ENCODE measurements at regions not wholly inside any gene's neighbourhood (a gene's known extent, or its start where the extent isn't known, plus 50 kb on each side); places are given as distances from the start of the nearest gene placed in this dataset.

GRCh38 chr3:153372326-153372725 lies 210.3 kb downstream of the RAP2B start:
- TF ChIP-seq POLR2AphosphoS5 (IDR thresholded peaks at IDR 0.05; ENCODE audit: borderline replicate concordance, low read depth, low read length): no peak
- TF ChIP-seq EZH2 (IDR thresholded peaks at IDR 0.05): no peak

All from SK-N-MC (cell line).